Endodermal cell (in vitro differentiated cells): ENCODE measurements at regions not wholly inside any gene's neighbourhood (a gene's known extent, or its start where the extent isn't known, plus 50 kb on each side); places are given as distances from the start of the nearest gene placed in this dataset.

ENCODE experiments used
- DNase-seq: peaks from one replicate; pipeline ENCODE4 v3.0.0-alpha.2; 2017
- H3K27ac ChIP-seq: 2 replicates; pipeline ENCODE4 v1.5.1; 2013; ENCODE audit warnings: mild to moderate bottlenecking, low read depth, low read length, moderate library complexity
- H3K27me3 ChIP-seq: 2 replicates; pipeline ENCODE4 v1.6.1; 2013; ENCODE audit warnings: mild to moderate bottlenecking, low read length, moderate library complexity; ENCODE audit not compliant: insufficient read depth, control insufficient read depth, poor library complexity, severe bottlenecking
- H3K36me3 ChIP-seq: 2 replicates; pipeline ENCODE4 v1.7.0; 2013; ENCODE audit warnings: mild to moderate bottlenecking, low read length, moderate library complexity; ENCODE audit not compliant: control insufficient read depth, insufficient read depth
- H3K4me1 ChIP-seq: one replicate; pipeline ENCODE4 v1.7.0; 2013; ENCODE audit warnings: low read length; ENCODE audit not compliant: control insufficient read depth, insufficient read depth
- H3K4me3 ChIP-seq: 2 replicates; pipeline ENCODE4 v1.5.1; 2013; ENCODE audit warnings: mild to moderate bottlenecking, low read length, moderate library complexity
- H3K9ac ChIP-seq: 2 replicates; pipeline ENCODE4 v1.6.1; 2013; ENCODE audit warnings: mild to moderate bottlenecking, low read length, moderate library complexity; ENCODE audit not compliant: poor library complexity, severe bottlenecking; ENCODE audit errors: extremely low read depth
- H3K9me3 ChIP-seq: 2 replicates; pipeline ENCODE4 v1.6.1; 2013; ENCODE audit warnings: mild to moderate bottlenecking, low read length, moderate library complexity; ENCODE audit not compliant: control insufficient read depth
- H3K27ac Mint-ChIP-seq: 2 replicates; pipeline ENCODE4 v1.8.0; 2020; ENCODE audit warnings: mixed read lengths
- H3K27me3 Mint-ChIP-seq: 2 replicates; pipeline ENCODE4 v1.8.0; 2021; ENCODE audit warnings: mild to moderate bottlenecking, mixed read lengths; ENCODE audit not compliant: insufficient read depth
- H3K36me3 Mint-ChIP-seq: 2 replicates; pipeline ENCODE4 v1.8.0; 2020; ENCODE audit warnings: low read depth, mixed read lengths
- H3K4me1 Mint-ChIP-seq: 2 replicates; pipeline ENCODE4 v1.8.0; 2020; ENCODE audit warnings: mixed read lengths
- H3K4me3 Mint-ChIP-seq: 2 replicates; pipeline ENCODE4 v1.8.0; 2020; ENCODE audit warnings: mild to moderate bottlenecking, moderate library complexity, mixed read lengths
- H3K9me3 Mint-ChIP-seq: 2 replicates; pipeline ENCODE4 v1.8.0; 2020; ENCODE audit warnings: mild to moderate bottlenecking, mixed read lengths
- CTCF ChIP-seq: fragments of 200-600 bp; sonication (generic); conservative IDR thresholded peaks from 2 replicates; pipeline ENCODE4 v1.5.0; 2021; ENCODE audit warnings: antibody characterized with exemption, mild to moderate bottlenecking
- WGBS, 2 experiments: methylation state at CpG; one replicate each; pipeline versions ENCODE4 v1.1.5 to v1.1.7; 2013; ENCODE audit warnings: missing lambda C conversion rate in 2 of 2, mixed read lengths in 1 of 2; ENCODE audit not compliant: insufficient coverage in 1 of 2, insufficient read length in 1 of 2; 5-methylcytosine and 5-hydroxymethylcytosine counted together

GRCh38 chr11:44365616-44366015 is 55.7 kb upstream of the ALX4 start:
- Histone ChIP-seq H3K36me3 (no peaks in the 10 kb centered on the region), H3K4me1 (no peaks in the 10 kb centered on the region), H3K9ac (no peak overlapping the region), H3K27me3 (no peaks in the 10 kb centered on the region), H3K4me3 (no peak overlapping the region), H3K9me3 (no peaks in the 10 kb centered on the region), H3K27ac (no peak overlapping the region)
- TF ChIP-seq CTCF: no peak
- Mint-ChIP-seq H3K4me3 (no peak overlapping the region), H3K4me1 (peaks cover 17% of the 10 kb centered on the region), H3K36me3 (no peaks in the 10 kb centered on the region), H3K9me3 (no peaks in the 10 kb centered on the region), H3K27me3 (peaks cover 34% of the 10 kb centered on the region), H3K27ac (no peak overlapping the region)
- no peak for DNase-seq
- 88 to 94% methylated on average over 2 to 9 of the region's 9 CpGs for WGBS, 2 experiments

- TF ChIP-seq CTCF: no peak
- Histone ChIP-seq H3K36me3 (no peaks in the 10 kb centered on the region), H3K27me3 (no peaks in the 10 kb centered on the region), H3K4me3 (no peak overlapping the region), H3K9me3 (no peaks in the 10 kb centered on the region), H3K4me1 (no peaks in the 10 kb centered on the region), H3K9ac (no peak overlapping the region), H3K27ac (no peak overlapping the region)
- no peak overlapping the region for H3K4me3 Mint-ChIP-seq
- peaks cover 34% of the 10 kb centered on the region for H3K27me3 Mint-ChIP-seq
- no peak for DNase-seq
- H3K4me1 Mint-ChIP-seq: peaks cover 17% of the 10 kb centered on the region
- no peak overlapping the region for H3K27ac Mint-ChIP-seq
- H3K9me3 Mint-ChIP-seq: no peaks in the 10 kb centered on the region
- no peaks in the 10 kb centered on the region for H3K36me3 Mint-ChIP-seq
- 89 to 92% methylated on average over 4 to 6 of the region's 6 CpGs for WGBS, 2 experiments
Measured at GRCh38 chr11:44366026-44366425, 56.1 kb upstream of the ALX4 start.

- Mint-ChIP-seq H3K9me3 (no peaks in the 10 kb centered on the region), H3K4me1 (peaks cover 17% of the 10 kb centered on the region), H3K27me3 (peaks cover 34% of the 10 kb centered on the region), H3K36me3 (no peaks in the 10 kb centered on the region), H3K27ac (no peak overlapping the region), H3K4me3 (no peak overlapping the region)
- TF ChIP-seq CTCF: no peak
- H3K9ac ChIP-seq: no peak overlapping the region
- H3K27me3 ChIP-seq: no peaks in the 10 kb centered on the region
- H3K4me3 ChIP-seq: no peak overlapping the region
- peak; percentile 68 for DNase-seq
- no peaks in the 10 kb centered on the region for H3K4me1 ChIP-seq
- WGBS, 2 experiments: 68 to 71% methylated on average over 8 of the region's 8 CpGs
- H3K27ac ChIP-seq: no peak overlapping the region
- H3K9me3 ChIP-seq: no peaks in the 10 kb centered on the region
- H3K36me3 ChIP-seq: no peaks in the 10 kb centered on the region
Measured at GRCh38 chr11:44366741-44367140, 56.8 kb upstream of the ALX4 start.
